Neural cell (in vitro differentiated cells): ENCODE measurements at regions not wholly inside any gene's neighbourhood (a gene's known extent, or its start where the extent isn't known, plus 50 kb on each side); places are given as distances from the start of the nearest gene placed in this dataset.

ENCODE experiments used
- H2AFZ ChIP-seq: fragments of 200-600, 300-800 bp; sonication (generic), shearing (Covaris generic); 2 replicates; pipeline ENCODE4 v1.6.0; 2014; ENCODE audit warnings: low read depth, mild to moderate bottlenecking, antibody characterized with exemption, low read length, moderate library complexity
- H3F3A ChIP-seq: fragments of 200-600 bp; shearing (Covaris generic); 2 replicates; pipeline ENCODE4 v1.6.1; 2016; ENCODE audit warnings: mild to moderate bottlenecking, moderate library complexity, mixed read lengths, antibody characterized with exemption, low read length; ENCODE audit not compliant: insufficient read depth, poor library complexity, severe bottlenecking
- H3K27ac ChIP-seq: fragments of 200-600, 300-800 bp; sonication (generic), shearing (Covaris generic); 2 replicates; pipeline ENCODE4 v1.5.1; 2014; ENCODE audit warnings: mild to moderate bottlenecking, low read length, moderate library complexity
- H3K27me3 ChIP-seq: fragments of 300-800, 200-600 bp; sonication (generic), shearing (Covaris generic); 2 replicates; pipeline ENCODE4 v1.6.0; 2014; ENCODE audit warnings: mild to moderate bottlenecking, low read depth, low read length, moderate library complexity; ENCODE audit not compliant: insufficient read depth
- H3K36me3 ChIP-seq: fragments of 300-800, 200-600 bp; sonication (generic), shearing (Covaris generic); 2 replicates; pipeline ENCODE4 v1.5.1; 2014; ENCODE audit warnings: mild to moderate bottlenecking, antibody characterized with exemption, low read length, moderate library complexity; ENCODE audit not compliant: insufficient read depth
- H3K4me2 ChIP-seq: fragments of 300-800, 200-600 bp; sonication (generic), shearing (Covaris generic); 2 replicates; pipeline ENCODE4 v1.6.0; 2014; ENCODE audit warnings: mild to moderate bottlenecking, low read length
- H3K4me3 ChIP-seq: fragments of 300-800, 200-600 bp; sonication (generic), shearing (Covaris generic); 2 replicates; pipeline ENCODE4 v1.5.1; 2014; ENCODE audit warnings: mild to moderate bottlenecking, low read length, moderate library complexity
- H3K79me2 ChIP-seq: fragments of 200-600 bp; shearing (Covaris generic); replicated peaks from 2 replicates; pipeline ENCODE4 v1.6.0; 2014; ENCODE audit warnings: mild to moderate bottlenecking, low read length, moderate library complexity; ENCODE audit not compliant: insufficient read depth
- H3K9ac ChIP-seq: fragments of 300-800, 200-600 bp; sonication (generic), shearing (Covaris generic); 2 replicates; pipeline ENCODE4 v1.6.1; 2016; ENCODE audit warnings: mild to moderate bottlenecking, low read length, mixed read lengths
- H3K9me2 ChIP-seq: fragments of 200-600 bp; shearing (Covaris generic); 2 replicates; pipeline ENCODE4 v1.6.1; 2016; ENCODE audit warnings: mild to moderate bottlenecking, low read length, mixed read lengths; ENCODE audit not compliant: insufficient read depth
- H3K9me3 ChIP-seq: fragments of 200-600, 300-800 bp; sonication (generic), shearing (Covaris generic); 2 replicates; pipeline ENCODE4 v1.6.1; 2016; ENCODE audit warnings: mild to moderate bottlenecking, mixed run types, low read length, moderate library complexity, mixed read lengths
- H4K20me1 ChIP-seq: fragments of 200-600 bp; shearing (Covaris generic); 2 replicates; pipeline ENCODE4 v1.6.1; 2016; ENCODE audit warnings: mild to moderate bottlenecking, mixed run types; ENCODE audit not compliant: insufficient read depth
- CTCF ChIP-seq: fragments of 450-650 bp; IDR thresholded peaks from 2 replicates; pipeline ENCODE4 v1.5.1; 2014; ENCODE audit warnings: antibody characterized with exemption, mild to moderate bottlenecking, moderate library complexity; ENCODE audit not compliant: poor library complexity, severe bottlenecking
- EP300 ChIP-seq: fragments of 450-650 bp; conservative IDR thresholded peaks from 2 replicates; pipeline ENCODE4 v1.6.1; 2014; ENCODE audit warnings: antibody characterized with exemption, mild to moderate bottlenecking, moderate library complexity; ENCODE audit not compliant: poor library complexity, severe bottlenecking
- EZH2 ChIP-seq: fragments of 200-600, 300-800 bp; shearing (Covaris generic), sonication (generic); IDR thresholded peaks from 2 replicates; pipeline ENCODE4 v1.6.1; 2014; ENCODE audit warnings: antibody characterized with exemption, low read length, borderline replicate concordance, mild to moderate bottlenecking; ENCODE audit not compliant: insufficient read depth, poor library complexity, severe bottlenecking
- MXI1 ChIP-seq: fragments of 450-650 bp; conservative IDR thresholded peaks from 2 replicates; pipeline ENCODE4 v1.6.1; 2014; ENCODE audit warnings: antibody characterized with exemption, mild to moderate bottlenecking; ENCODE audit not compliant: poor library complexity, severe bottlenecking
- POLR2AphosphoS5 ChIP-seq: IDR thresholded peaks from 2 replicates; pipeline ENCODE4 v1.6.1; 2012
- RAD21 ChIP-seq: fragments of 450-650 bp; conservative IDR thresholded peaks from 2 replicates; pipeline ENCODE4 v1.6.1; 2014; ENCODE audit warnings: antibody characterized with exemption, mild to moderate bottlenecking, moderate library complexity
- REST ChIP-seq: IDR thresholded peaks from 2 replicates; pipeline ENCODE4 v1.6.1; 2012; ENCODE audit warnings: borderline replicate concordance
- SMC3 ChIP-seq: fragments of 450-650 bp; conservative IDR thresholded peaks from 2 replicates; pipeline ENCODE4 v1.6.1; 2014; ENCODE audit warnings: antibody characterized with exemption, mild to moderate bottlenecking, moderate library complexity; ENCODE audit not compliant: poor library complexity
- TAF1 ChIP-seq: IDR thresholded peaks from 2 replicates; pipeline ENCODE4 v1.6.1; 2012; ENCODE audit warnings: low read depth

GRCh38 chr7:94748376-94748775 lies 92.4 kb upstream of the SGCE start:
- H3K9ac ChIP-seq: no peak overlapping the region
- H3K27me3 ChIP-seq: no peaks in the 10 kb centered on the region
- H3K36me3 ChIP-seq: no peaks in the 10 kb centered on the region

GRCh38 chr7:94760446-94761100 lies 104.6 kb upstream of the SGCE start:
- Histone ChIP-seq H3K27me3 (no peaks in the 10 kb centered on the region), H3K4me3 (no peak overlapping the region), H3K9ac (no peak overlapping the region), H3K9me3 (no peaks in the 10 kb centered on the region), H3K27ac (no peak overlapping the region), H3F3A (no peaks in the 10 kb centered on the region), H2AFZ (no peak overlapping the region), H3K4me2 (no peak overlapping the region), H3K79me2 (no peaks in the 10 kb centered on the region), H4K20me1 (no peaks in the 10 kb centered on the region), H3K9me2 (no peaks in the 10 kb centered on the region), H3K36me3 (no peaks in the 10 kb centered on the region)
- TF ChIP-seq POLR2AphosphoS5 (no peak), CTCF (no peak), RAD21 (no peak), MXI1 (no peak), TAF1 (no peak), REST (no peak)

More at GRCh38 chr7:94748376-94748775, 92.4 kb upstream of the SGCE start:
- H2AFZ ChIP-seq: no peak overlapping the region
- H3K9me3 ChIP-seq: no peaks in the 10 kb centered on the region
- H3K9me2 ChIP-seq: no peaks in the 10 kb centered on the region
- H3K27ac ChIP-seq: no peak overlapping the region
- H3K79me2 ChIP-seq: no peaks in the 10 kb centered on the region
- H3K4me2 ChIP-seq: no peak overlapping the region
- no peaks in the 10 kb centered on the region for H4K20me1 ChIP-seq
- no peak overlapping the region for H3K4me3 ChIP-seq
- no peaks in the 10 kb centered on the region for H3F3A ChIP-seq
- TF ChIP-seq MXI1 (no peak), TAF1 (no peak), RAD21 (no peak), REST (no peak), SMC3 (no peak), EP300 (no peak), CTCF (no peak), POLR2AphosphoS5 (no peak), EZH2 (no peak)
